Central memory CD8-positive, alpha-beta T cell (primary cell): ENCODE measurements at regions not wholly inside any gene's neighbourhood (a gene's known extent, or its start where the extent isn't known, plus 50 kb on each side); places are given as distances from the start of the nearest gene placed in this dataset.
A peak's percentile ranks its signal among the peaks of the same experiment; 100 is the strongest.
"Not testable (repeated sequence)": the region's sequence is repeated elsewhere in the genome, so short reads cannot be mapped to it uniquely, and the experiment has no call there.

Experiments used
- ATAC-seq: fragments of 150-1000 bp; cut with Tn5 transposase; replicated peaks from 2 replicates; pipeline ENCODE4 v1.10.0; 2022; ENCODE audit warnings: mild to moderate bottlenecking, moderate FRiP score, moderate number of reproducible peaks; ENCODE audit not compliant: poor library complexity, severe bottlenecking; ENCODE audit errors: extremely low read depth
- DNase-seq, 2 donors: peaks; one replicate each; pipeline ENCODE4 v3.0.0; 2021; ENCODE audit warnings: low spot score in 2 of 2
- H3K27ac Mint-ChIP-seq: one replicate; pipeline ENCODE4 v1.8.0; 2022; ENCODE audit warnings: low read depth, mild to moderate bottlenecking, moderate library complexity, mixed read lengths
- H3K27me3 Mint-ChIP-seq: one replicate; pipeline ENCODE4 v1.8.0; 2022; ENCODE audit warnings: mixed read lengths
- H3K36me3 Mint-ChIP-seq: one replicate; pipeline ENCODE4 v1.8.0; 2022; ENCODE audit warnings: mild to moderate bottlenecking, moderate library complexity, mixed read lengths; ENCODE audit not compliant: insufficient read depth
- H3K4me1 Mint-ChIP-seq: one replicate; pipeline ENCODE4 v1.8.0; 2022; ENCODE audit warnings: mixed read lengths
- H3K4me3 Mint-ChIP-seq: one replicate; pipeline ENCODE4 v1.8.0; 2022; ENCODE audit warnings: mild to moderate bottlenecking, moderate library complexity, mixed read lengths
- H3K9me3 Mint-ChIP-seq: one replicate; pipeline ENCODE4 v1.8.0; 2022; ENCODE audit warnings: mixed read lengths

- H3K36me3 Mint-ChIP-seq, result no peaks in the 10 kb centered on the region
- H3K4me3 Mint-ChIP-seq, result no peak overlapping the region
- no peak for ATAC-seq
- no peak overlapping the region for H3K27ac Mint-ChIP-seq
- peaks cover 6% of the 10 kb centered on the region for H3K4me1 Mint-ChIP-seq
- no peaks in the 10 kb centered on the region for H3K9me3 Mint-ChIP-seq
- peaks cover 65% of the 10 kb centered on the region for H3K27me3 Mint-ChIP-seq
- DNase-seq, result no peak
Measured at GRCh38 chr12:66751432-66752113, 72.7 kb upstream of the GRIP1 start.

GRCh38 chr12:66753810-66754209 is 74.9 kb upstream of the GRIP1 start:
- DNase-seq, result no peak
- Mint-ChIP-seq H3K27ac (no peak overlapping the region), H3K9me3 (no peaks in the 10 kb centered on the region), H3K27me3 (peaks cover 70% of the 10 kb centered on the region), H3K4me1 (peaks cover 6% of the 10 kb centered on the region), H3K4me3 (no peak overlapping the region), H3K36me3 (no peaks in the 10 kb centered on the region)
- no peak for ATAC-seq

- no peak overlapping the region for H3K27ac Mint-ChIP-seq
- no peak for DNase-seq
- H3K36me3 Mint-ChIP-seq, result no peaks in the 10 kb centered on the region
- H3K4me3 Mint-ChIP-seq, result no peak overlapping the region
- H3K9me3 Mint-ChIP-seq, result no peaks in the 10 kb centered on the region
- ATAC-seq, result no peak
- H3K27me3 Mint-ChIP-seq, result peaks cover 60% of the 10 kb centered on the region
- peaks cover 6% of the 10 kb centered on the region for H3K4me1 Mint-ChIP-seq
Measured at GRCh38 chr12:66755727-66756395, 77.0 kb upstream of the GRIP1 start.

- Mint-ChIP-seq H3K4me1 (peaks cover 6% of the 10 kb centered on the region), H3K9me3 (no peaks in the 10 kb centered on the region), H3K4me3 (no peak overlapping the region), H3K36me3 (no peaks in the 10 kb centered on the region), H3K27me3 (peaks cover 56% of the 10 kb centered on the region), H3K27ac (no peak overlapping the region)
- ATAC-seq (no peak), DNase-seq (no peak)
Measured at GRCh38 chr12:66756631-66757030, 77.8 kb upstream of the GRIP1 start.

- not testable (repeated sequence) for H3K4me1 Mint-ChIP-seq, H3K27ac Mint-ChIP-seq, ATAC-seq, DNase-seq, H3K9me3 Mint-ChIP-seq, H3K36me3 Mint-ChIP-seq, H3K4me3 Mint-ChIP-seq
- peaks cover 35% of the 10 kb centered on the region for H3K27me3 Mint-ChIP-seq
Measured at GRCh38 chr12:66760122-66760521, 81.2 kb upstream of the GRIP1 start.

GRCh38 chr12:66763467-66763866 is 84.6 kb upstream of the GRIP1 start:
- Mint-ChIP-seq H3K36me3 (no peaks in the 10 kb centered on the region), H3K27me3 (peaks cover 14% of the 10 kb centered on the region), H3K9me3 (no peaks in the 10 kb centered on the region), H3K4me3 (no peak overlapping the region), H3K4me1 (peaks cover 16% of the 10 kb centered on the region), H3K27ac (no peak overlapping the region)
- DNase-seq (no peak), ATAC-seq (no peak)

- Mint-ChIP-seq H3K4me1 (peaks cover 16% of the 10 kb centered on the region), H3K9me3 (no peaks in the 10 kb centered on the region), H3K27ac (peak overlapping the region; percentile 6), H3K36me3 (no peaks in the 10 kb centered on the region), H3K4me3 (no peak overlapping the region), H3K27me3 (peaks cover 16% of the 10 kb centered on the region)
- no peak for ATAC-seq
- no peak for DNase-seq
Measured at GRCh38 chr12:66765204-66765603, 86.3 kb upstream of the GRIP1 start.

- Mint-ChIP-seq H3K4me3 (no peak overlapping the region), H3K27me3 (peaks cover 9% of the 10 kb centered on the region), H3K4me1 (peaks cover 16% of the 10 kb centered on the region), H3K36me3 (no peaks in the 10 kb centered on the region), H3K27ac (no peak overlapping the region), H3K9me3 (no peaks in the 10 kb centered on the region)
- DNase-seq (no peak), ATAC-seq (no peak)
Measured at GRCh38 chr12:66767536-66767935, 88.7 kb upstream of the GRIP1 start.

GRCh38 chr12:66768293-66768692 is 89.4 kb upstream of the GRIP1 start:
- Mint-ChIP-seq H3K9me3 (no peaks in the 10 kb centered on the region), H3K27me3 (peaks cover 9% of the 10 kb centered on the region), H3K4me1 (peaks cover 16% of the 10 kb centered on the region), H3K36me3 (no peaks in the 10 kb centered on the region), H3K4me3 (no peak overlapping the region), H3K27ac (no peak overlapping the region)
- ATAC-seq (no peak), DNase-seq (no peak)

GRCh38 chr12:66774929-66775328 is 96.1 kb upstream of the GRIP1 start:
- ATAC-seq, result no peak
- peaks cover 2% of the 10 kb centered on the region for H3K36me3 Mint-ChIP-seq
- H3K4me3 Mint-ChIP-seq, result no peak overlapping the region
- H3K9me3 Mint-ChIP-seq, result no peaks in the 10 kb centered on the region
- peaks cover 15% of the 10 kb centered on the region for H3K4me1 Mint-ChIP-seq
- DNase-seq, result no peak
- no peaks in the 10 kb centered on the region for H3K27me3 Mint-ChIP-seq
- H3K27ac Mint-ChIP-seq, result no peak overlapping the region

- ATAC-seq (no peak), DNase-seq (no peak)
- H3K4me3 Mint-ChIP-seq, result no peak overlapping the region
- H3K27ac Mint-ChIP-seq, result no peak overlapping the region
- peaks cover 2% of the 10 kb centered on the region for H3K36me3 Mint-ChIP-seq
- H3K27me3 Mint-ChIP-seq, result no peaks in the 10 kb centered on the region
- no peaks in the 10 kb centered on the region for H3K9me3 Mint-ChIP-seq
- H3K4me1 Mint-ChIP-seq, result peaks cover 15% of the 10 kb centered on the region
Measured at GRCh38 chr12:66775871-66776270, 97.0 kb upstream of the GRIP1 start.

GRCh38 chr12:66776974-66777373 is 98.1 kb upstream of the GRIP1 start:
- ATAC-seq (peak; percentile 97), DNase-seq (peak; percentile 21 to 36)
- Mint-ChIP-seq H3K4me3 (peak overlapping the region; percentile 14), H3K9me3 (no peaks in the 10 kb centered on the region), H3K27me3 (no peaks in the 10 kb centered on the region), H3K36me3 (peaks cover 2% of the 10 kb centered on the region), H3K4me1 (peaks cover 15% of the 10 kb centered on the region), H3K27ac (peak overlapping the region; percentile 84)

- Mint-ChIP-seq H3K27ac (no peak overlapping the region), H3K9me3 (no peaks in the 10 kb centered on the region), H3K4me3 (no peak overlapping the region), H3K4me1 (peaks cover 15% of the 10 kb centered on the region), H3K36me3 (peaks cover 2% of the 10 kb centered on the region), H3K27me3 (no peaks in the 10 kb centered on the region)
- DNase-seq (no peak), ATAC-seq (no peak)
Measured at GRCh38 chr12:66779466-66779865, 100.6 kb upstream of the GRIP1 start.
